GM21717 (cell line): ENCODE measurements at regions not wholly inside any gene's neighbourhood (a gene's known extent, or its start where the extent isn't known, plus 50 kb on each side); places are given as distances from the start of the nearest gene placed in this dataset.

Experiments used
- ATAC-seq: cut with Tn5 transposase; IDR thresholded peaks from one replicate; pipeline ENCODE4 v1.9.1; 2021; ENCODE audit warnings: mild to moderate bottlenecking, moderate library complexity; ENCODE audit not compliant: unreplicated experiment

- no peak for ATAC-seq
These were observed 295.8 kb downstream of the GBA3 start for GRCh38 chr4:22988526-22988925.

DNA sequence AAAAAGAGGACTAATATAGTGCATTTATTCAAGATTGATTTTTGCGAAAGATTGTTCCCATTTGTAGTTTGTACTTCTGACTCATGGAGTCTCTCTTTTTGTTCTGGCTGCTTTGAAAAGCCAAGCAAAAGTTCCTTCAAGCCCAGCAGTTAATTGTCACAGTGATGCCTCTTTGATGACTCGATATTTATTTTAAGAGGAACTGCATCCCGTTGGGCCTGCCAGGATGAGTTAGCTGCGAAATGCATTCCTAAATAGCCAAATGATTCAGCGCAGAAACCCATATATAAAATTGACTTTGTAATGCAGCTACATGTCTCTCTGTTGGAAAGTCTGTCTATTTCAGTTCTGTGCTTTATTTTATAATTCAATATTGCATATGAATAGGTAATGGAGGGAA, 295.1 kb downstream of the GBA3 start:
- ATAC-seq, result no peak

DNA sequence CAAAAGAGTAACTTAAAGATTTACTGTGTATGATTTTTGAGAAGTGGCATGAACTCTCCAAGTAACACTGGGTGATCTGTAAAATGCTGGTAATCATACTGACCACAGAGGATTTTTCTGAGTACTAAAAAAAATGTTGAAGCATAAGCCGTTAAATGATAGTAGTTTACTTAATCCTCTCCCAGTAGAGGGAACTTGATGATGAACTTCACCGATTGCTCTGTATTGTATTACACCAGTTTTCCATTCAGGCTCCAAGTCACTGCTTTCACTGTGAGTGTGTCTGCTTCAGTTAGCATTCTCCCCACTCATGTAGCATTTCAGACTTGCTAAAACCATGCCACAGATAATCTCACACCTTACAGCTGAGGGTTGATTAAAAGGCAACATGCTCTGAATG, 294.1 kb downstream of the GBA3 start:
- ATAC-seq, result no peak

DNA sequence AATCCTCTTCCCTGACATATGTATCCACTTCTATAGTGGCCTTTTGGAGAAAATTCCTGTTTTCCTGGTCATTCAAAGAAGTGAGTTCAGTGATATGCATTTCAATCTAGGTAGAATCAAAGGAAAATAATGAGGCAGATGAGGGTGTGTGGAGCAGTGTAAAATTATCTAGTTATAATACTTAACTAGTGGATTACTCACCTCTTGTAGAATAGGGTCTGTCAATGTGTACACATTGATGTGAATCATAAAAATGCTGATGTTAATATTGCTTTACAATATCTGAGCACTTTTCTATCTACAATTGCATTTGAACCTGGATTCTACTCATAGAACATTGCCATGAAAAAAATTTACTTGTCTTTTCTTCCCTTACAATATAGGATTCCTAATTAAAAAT, 293.5 kb downstream of the GBA3 start:
- no peak for ATAC-seq

- ATAC-seq, result no peak
These were observed 291.7 kb downstream of the GBA3 start for GRCh38 chr4:22984390-22984789.

- ATAC-seq, result no peak
These were observed 285.9 kb downstream of the GBA3 start for GRCh38 chr4:22978656-22979055.

- no peak for ATAC-seq
These were observed 277.9 kb downstream of the GBA3 start for GRCh38 chr4:22970665-22971064.

DNA sequence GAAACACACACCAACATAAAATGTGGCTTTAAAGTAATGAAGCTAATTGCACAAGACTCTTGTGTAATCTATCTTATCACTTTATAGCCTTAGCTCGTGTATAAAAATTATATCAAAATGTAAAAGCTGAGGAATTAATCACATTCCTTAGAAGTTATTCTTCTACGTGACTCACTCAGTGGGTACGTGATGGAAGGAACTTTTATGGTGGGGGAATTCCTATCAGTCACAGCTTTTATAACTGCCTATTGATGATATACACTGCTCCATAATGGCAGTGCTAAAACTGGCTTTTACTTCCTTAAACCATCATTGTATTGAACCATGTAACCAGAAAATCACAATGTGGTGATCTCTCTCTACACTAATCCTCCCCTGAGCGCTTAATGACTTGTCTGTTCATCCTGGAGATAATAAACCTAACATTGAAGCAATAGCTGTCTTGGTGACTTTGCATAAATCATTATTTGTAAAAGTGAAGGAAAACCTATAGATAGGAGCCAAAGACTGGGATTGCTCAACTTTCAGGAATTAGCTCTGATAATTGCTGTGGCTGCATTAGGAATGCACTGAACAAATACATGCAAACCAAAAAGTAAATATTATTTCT, 276.7 kb downstream of the GBA3 start:
- ATAC-seq, result no peak

DNA sequence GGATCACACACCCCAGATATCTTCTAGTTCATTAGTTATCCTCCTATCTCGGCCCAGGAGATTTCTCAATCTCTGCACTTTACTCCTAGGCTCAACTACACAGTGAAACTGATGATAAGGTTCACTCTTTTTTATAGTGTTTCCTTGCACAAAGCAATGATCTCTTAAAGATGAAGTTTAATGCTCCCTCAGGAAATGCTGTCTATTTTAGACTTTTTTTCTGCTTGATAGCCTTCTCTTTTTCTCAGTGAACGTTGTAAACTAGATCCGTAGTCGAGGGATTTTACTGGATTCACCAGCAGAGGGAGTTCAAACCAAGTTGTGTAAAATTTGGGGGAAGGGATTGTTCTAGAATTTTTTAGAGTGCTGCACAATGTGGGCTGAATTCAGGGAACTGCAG, 269.6 kb downstream of the GBA3 start:
- ATAC-seq, result no peak

DNA sequence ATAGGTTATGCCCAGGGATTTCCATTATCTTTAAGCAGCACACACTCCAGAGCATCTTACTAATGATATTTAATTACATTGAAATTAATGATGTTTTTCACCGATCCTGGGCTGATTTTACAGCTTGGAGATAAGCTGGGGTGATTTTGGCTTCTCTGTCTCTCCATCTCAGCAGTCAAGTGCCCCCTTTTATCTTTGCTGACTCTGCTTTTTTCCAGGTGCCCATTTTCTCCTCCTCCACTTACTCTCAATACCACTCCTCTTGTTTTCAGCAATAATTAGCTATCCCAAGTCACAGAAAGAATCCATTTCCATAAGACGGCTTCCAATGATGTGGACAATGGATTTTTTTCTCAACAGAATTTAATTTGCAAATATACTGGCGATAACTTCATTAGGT, 266.7 kb downstream of the GBA3 start:
- ATAC-seq, result no peak

DNA sequence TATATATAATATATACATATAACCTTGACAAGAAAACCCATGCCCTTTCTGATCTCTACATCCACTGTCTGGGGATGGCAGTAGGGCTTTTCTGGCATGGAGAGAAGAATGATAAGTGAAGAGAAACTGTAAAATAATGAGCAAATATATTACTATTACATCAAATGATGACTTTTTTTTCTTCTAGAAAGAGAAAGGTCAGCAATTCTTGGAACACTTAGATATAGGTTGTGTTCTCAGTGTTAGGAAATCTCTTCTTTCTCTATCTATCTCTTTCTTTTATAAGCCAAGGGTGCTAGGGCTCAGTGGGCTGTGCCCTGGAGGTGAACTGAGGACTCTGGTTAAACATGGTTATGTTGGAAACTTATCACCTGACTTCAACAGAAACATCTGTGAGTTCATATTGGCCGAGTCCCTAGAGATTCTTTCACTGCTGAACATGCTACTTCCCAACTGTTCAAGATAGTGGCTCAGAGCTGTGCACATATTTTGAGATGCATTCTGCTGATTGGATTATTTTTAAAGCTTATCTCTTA, 265.1 kb downstream of the GBA3 start:
- no peak for ATAC-seq

DNA sequence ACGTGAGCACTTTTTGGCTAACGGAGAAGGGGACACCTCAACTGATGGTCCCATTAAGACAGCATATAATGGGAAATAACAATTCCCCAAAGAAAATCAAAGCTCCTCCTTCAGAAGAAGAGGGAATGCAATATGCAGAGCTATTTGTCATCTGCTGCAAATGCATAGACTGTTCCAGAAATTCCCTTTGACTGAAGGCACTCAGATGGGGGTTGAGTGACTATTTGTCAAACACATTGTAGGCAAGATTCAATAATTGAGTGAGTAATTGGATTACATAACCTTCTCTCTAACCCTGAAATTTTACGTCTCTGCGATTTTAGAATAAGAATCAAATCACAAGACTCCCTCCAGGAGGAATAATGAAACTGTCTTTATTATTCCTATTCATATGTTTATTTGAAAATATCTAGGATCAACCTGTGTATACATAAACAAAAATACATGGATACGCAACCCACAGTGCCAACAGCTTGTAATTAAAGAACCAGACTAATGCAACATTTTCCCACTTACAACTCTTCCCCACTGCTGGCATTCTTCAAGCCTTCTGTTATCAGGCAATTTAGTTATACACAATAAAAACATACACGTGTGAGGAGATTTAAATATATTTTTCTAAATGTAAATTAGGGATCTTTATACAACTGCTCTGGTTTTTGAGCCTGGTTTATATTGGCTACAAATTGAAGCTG, 256.6 kb downstream of the GBA3 start:
- no peak for ATAC-seq

DNA sequence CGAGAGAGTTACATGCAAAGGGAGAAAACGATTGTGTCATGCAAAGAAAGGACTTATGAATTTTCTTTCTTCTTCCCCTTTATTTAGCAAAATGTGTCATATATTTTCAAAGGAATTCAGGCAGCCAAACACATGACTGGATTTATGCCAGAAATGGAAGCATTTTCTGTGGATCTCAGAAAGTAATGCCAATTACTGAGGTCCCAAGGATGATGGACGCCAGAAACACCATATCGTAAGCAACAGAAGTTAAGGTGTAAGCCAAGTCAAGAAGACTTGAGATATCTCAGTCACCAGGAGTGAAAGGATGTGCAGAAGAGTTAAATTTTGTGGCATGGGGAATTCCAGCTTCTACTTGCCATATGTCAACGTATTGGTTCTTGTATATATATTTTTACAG, 255.1 kb downstream of the GBA3 start:
- ATAC-seq, result no peak

- no peak for ATAC-seq
These were observed 250.3 kb downstream of the GBA3 start for GRCh38 chr4:22942920-22943559.

GRCh38 chr4:22941688-22942375, 249.1 kb downstream of the GBA3 start:
- no peak for ATAC-seq

GRCh38 chr4:22932326-22932725, 239.6 kb downstream of the GBA3 start:
- ATAC-seq, result no peak

- no peak for ATAC-seq
These were observed 229.7 kb downstream of the GBA3 start for GRCh38 chr4:22922426-22922825.

DNA sequence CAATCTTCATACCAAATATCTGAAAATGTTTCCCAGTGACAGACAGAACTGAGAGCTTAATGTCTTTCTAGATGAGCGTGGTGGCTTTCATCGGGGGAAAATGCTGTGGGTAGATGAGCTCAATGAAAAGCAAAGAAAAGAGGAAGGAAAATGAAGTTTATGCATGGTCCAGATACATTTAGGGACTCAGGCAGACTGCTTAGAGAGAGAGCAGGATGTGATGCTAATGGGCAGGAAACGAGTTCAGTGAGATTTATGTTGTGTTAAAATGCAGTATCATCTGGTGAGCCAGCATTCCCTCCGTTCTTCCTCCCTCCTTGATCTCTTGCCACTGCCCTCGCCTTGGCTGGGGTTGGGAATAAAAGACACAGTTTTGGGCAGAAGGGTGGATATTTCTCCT, 229.2 kb downstream of the GBA3 start:
- ATAC-seq, result no peak

GRCh38 chr4:22911285-22911684, 218.5 kb downstream of the GBA3 start:
- ATAC-seq, result no peak

DNA sequence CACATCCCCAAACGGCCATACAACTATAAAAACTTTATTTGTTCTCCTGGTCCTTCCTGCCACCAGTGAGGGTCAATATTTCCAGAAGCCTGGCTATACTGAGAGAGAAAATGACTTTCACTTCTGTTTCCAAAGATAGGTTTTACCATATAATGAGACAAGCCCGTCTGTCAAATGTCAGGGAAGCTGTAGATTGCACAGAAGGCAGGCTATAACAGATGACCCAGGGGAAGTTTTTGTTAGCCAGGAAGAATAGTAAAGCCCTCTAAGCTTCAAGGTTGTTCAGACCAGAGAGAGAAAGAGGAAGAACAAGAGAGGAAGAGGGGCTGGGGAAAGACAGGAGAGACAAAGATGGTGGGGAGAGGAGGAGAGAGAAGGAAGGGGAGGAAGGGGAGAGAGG, 217.5 kb downstream of the GBA3 start:
- no peak for ATAC-seq

GRCh38 chr4:22906045-22906444, 213.3 kb downstream of the GBA3 start:
- no peak for ATAC-seq

- ATAC-seq, result no peak
These were observed 211.2 kb downstream of the GBA3 start for GRCh38 chr4:22903913-22904312.
